Naive thymus-derived CD8-positive, alpha-beta T cell (primary cell): ENCODE measurements at regions not wholly inside any gene's neighbourhood (a gene's known extent, or its start where the extent isn't known, plus 50 kb on each side); places are given as distances from the start of the nearest gene placed in this dataset.

Experiments used
- ATAC-seq, 2 donors: fragments of 150-1000 bp; cut with Tn5 transposase in 1 of 2; sonication (Bioruptor Pico), chemical (Tn5 transposase) in 1 of 2; 1 replicate in 1 of 2; 2 replicates in 1 of 2; pipeline ENCODE4 v1.10.0; 2021; ENCODE audit warnings: mild to moderate bottlenecking in 2 of 2, moderate library complexity in 2 of 2
- POLR2A ChIA-PET: fragments of 350-600 bp; sonication (Branson Sonifier 250); formaldehyde crosslinking; loops from one replicate; lab custom pipeline; 2021; ENCODE audit warnings: antibody characterized with exemption; lab: Charles Lee
- DNase-seq, 10 donors: peaks; one replicate each; pipeline versions ENCODE4 v3.0.0 to v3.0.0-alpha.2; 2020 to 2022
- H3K27ac Mint-ChIP-seq, 10 donors: one replicate each; pipeline ENCODE4 v1.8.0; 2020 to 2022; ENCODE audit warnings: mild to moderate bottlenecking in 10 of 10, mixed read lengths in 10 of 10, moderate library complexity in 4 of 10, inconsistent platforms in 1 of 10
- H3K27me3 Mint-ChIP-seq, 5 donors: one replicate each; pipeline ENCODE4 v1.8.0; 2021 to 2022; ENCODE audit warnings: mixed read lengths in 5 of 5
- H3K36me3 Mint-ChIP-seq, 3 donors: one replicate each; pipeline ENCODE4 v1.8.0; 2020 to 2022; ENCODE audit warnings: mixed read lengths in 3 of 3, mild to moderate bottlenecking in 2 of 3, inconsistent platforms in 1 of 3
- H3K4me1 Mint-ChIP-seq, 4 donors: one replicate each; pipeline ENCODE4 v1.8.0; 2021 to 2022; ENCODE audit warnings: mixed read lengths in 4 of 4
- H3K4me3 Mint-ChIP-seq, 10 donors: one replicate each; pipeline ENCODE4 v1.8.0; 2020 to 2022; ENCODE audit warnings: mild to moderate bottlenecking in 10 of 10, mixed read lengths in 10 of 10, moderate library complexity in 6 of 10, inconsistent platforms in 1 of 10
- H3K9me3 Mint-ChIP-seq, 9 donors: one replicate each; pipeline ENCODE4 v1.8.0; 2020 to 2022; ENCODE audit warnings: mixed read lengths in 9 of 9, mild to moderate bottlenecking in 3 of 9, inconsistent platforms in 1 of 9, moderate library complexity in 1 of 9

- POLR2A ChIA-PET = no interaction called here
Measured at GRCh38 chr18:28816155-28816554, 639.2 kb upstream of the CDH2 start.

GRCh38 chr18:28814365-28814764 lies 637.4 kb upstream of the CDH2 start:
- Mint-ChIP-seq H3K9me3 (peaks cover 0 to 19% (median 5%) of the 10 kb centered on the region in 9 donors), H3K4me3 (no peak overlapping the region), H3K36me3 (no peaks in the 10 kb centered on the region), H3K27me3 (no peaks in the 10 kb centered on the region), H3K4me1 (no peaks in the 10 kb centered on the region), H3K27ac (no peak overlapping the region)
- ATAC-seq (no peak), DNase-seq (no peak)
- POLR2A ChIA-PET = no interaction called here

More at GRCh38 chr18:28816155-28816554, 639.2 kb upstream of the CDH2 start:
- ATAC-seq = no peak
- Mint-ChIP-seq H3K4me1 (no peaks in the 10 kb centered on the region), H3K4me3 (no peak overlapping the region), H3K27me3 (no peaks in the 10 kb centered on the region), H3K9me3 (peaks cover 0 to 22% (median 3%) of the 10 kb centered on the region in 9 donors), H3K36me3 (no peaks in the 10 kb centered on the region), H3K27ac (no peak overlapping the region)
- no peak for DNase-seq

- Mint-ChIP-seq H3K4me1 (no peaks in the 10 kb centered on the region), H3K27ac (no peak overlapping the region), H3K36me3 (peaks cover 0 to 4% (median 0%) of the 10 kb centered on the region in 3 donors), H3K4me3 (no peak overlapping the region), H3K27me3 (no peaks in the 10 kb centered on the region), H3K9me3 (peaks cover 7 to 34% (median 19%) of the 10 kb centered on the region in 9 donors)
- DNase-seq (no peak), ATAC-seq (no peak)
- POLR2A ChIA-PET = no interaction called here
Measured at GRCh38 chr18:28808373-28808772, 631.4 kb upstream of the CDH2 start.

DNA sequence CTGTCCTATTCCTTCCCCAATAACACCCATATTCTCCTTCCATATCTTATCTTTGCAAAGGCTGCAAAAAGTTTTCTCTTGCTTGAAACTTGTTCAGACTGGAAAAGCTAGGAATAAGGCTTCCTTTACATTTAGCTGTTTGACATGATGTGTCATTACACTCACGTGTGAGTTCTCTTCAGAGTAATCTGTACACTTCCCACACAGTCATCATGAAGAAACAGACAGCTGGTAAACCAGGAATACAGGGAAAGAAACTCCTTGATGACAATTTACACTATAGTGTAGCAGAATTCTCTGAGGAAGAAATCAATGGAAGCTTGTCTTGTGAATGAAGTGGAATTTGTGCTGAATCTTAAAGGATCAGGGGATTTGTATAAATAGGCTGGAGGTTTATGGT lies 628.6 kb upstream of the CDH2 start:
- POLR2A ChIA-PET = no interaction called here
- Mint-ChIP-seq H3K9me3 (peaks cover 6 to 32% (median 20%) of the 10 kb centered on the region in 9 donors), H3K27ac (no peak overlapping the region), H3K4me1 (no peaks in the 10 kb centered on the region), H3K4me3 (no peak overlapping the region), H3K27me3 (no peaks in the 10 kb centered on the region), H3K36me3 (peaks cover 0 to 4% (median 0%) of the 10 kb centered on the region in 3 donors)
- ATAC-seq (no peak), DNase-seq (no peak)

- Mint-ChIP-seq H3K36me3 (peaks cover 0 to 4% (median 0%) of the 10 kb centered on the region in 3 donors), H3K4me1 (no peaks in the 10 kb centered on the region), H3K27me3 (no peaks in the 10 kb centered on the region), H3K4me3 (no peak overlapping the region), H3K27ac (no peak overlapping the region), H3K9me3 (peaks cover 7 to 32% (median 20%) of the 10 kb centered on the region in 9 donors)
- ATAC-seq (no peak), DNase-seq (no peak)
- POLR2A ChIA-PET = no interaction called here
Measured at GRCh38 chr18:28804512-28805202, 627.7 kb upstream of the CDH2 start.

DNA sequence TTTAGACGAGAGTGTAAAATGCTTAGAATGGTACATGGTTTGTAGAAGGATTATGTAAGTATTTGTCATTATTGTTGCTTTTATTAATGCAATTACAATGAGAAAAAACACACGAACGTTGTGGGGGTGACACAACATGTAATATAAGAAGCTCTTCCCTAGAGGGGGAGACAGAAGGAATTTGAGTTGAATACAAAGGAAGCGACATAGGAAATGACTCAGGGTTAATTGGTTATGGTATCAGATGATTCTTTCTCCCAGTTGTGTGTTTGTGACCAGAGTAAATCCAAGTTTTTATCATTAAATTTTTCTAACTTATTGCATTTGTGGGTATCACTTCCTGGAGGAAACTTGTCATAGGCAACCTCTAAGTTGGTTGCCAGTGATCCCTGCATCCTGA lies 625.6 kb upstream of the CDH2 start:
- ATAC-seq (no peak), DNase-seq (no peak)
- POLR2A ChIA-PET = no interaction called here
- H3K4me3 Mint-ChIP-seq = no peak overlapping the region
- H3K27me3 Mint-ChIP-seq = no peaks in the 10 kb centered on the region
- no peaks in the 10 kb centered on the region for H3K4me1 Mint-ChIP-seq
- no peak overlapping the region for H3K27ac Mint-ChIP-seq
- H3K36me3 Mint-ChIP-seq = no peaks in the 10 kb centered on the region
- peaks cover 4 to 27% (median 12%) of the 10 kb centered on the region in 9 donors for H3K9me3 Mint-ChIP-seq

DNA sequence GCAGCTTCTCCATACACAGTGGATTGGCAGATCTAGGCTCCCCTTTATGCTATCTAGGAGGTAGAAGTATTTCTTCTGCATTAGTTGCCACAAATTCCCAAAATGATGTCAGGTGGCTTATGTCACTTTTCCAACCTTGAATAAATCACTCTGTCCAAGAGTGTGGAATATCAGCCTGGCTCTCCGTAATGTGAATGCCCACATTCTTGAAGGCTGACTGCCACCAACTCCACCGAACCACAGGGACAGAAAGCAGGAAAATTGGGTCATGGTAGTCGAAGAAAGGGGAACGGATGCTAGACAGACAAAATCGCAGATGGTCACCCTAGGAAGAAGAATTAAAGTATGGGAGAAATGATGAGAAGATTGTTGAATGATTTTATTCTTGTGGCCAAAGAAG lies 624.9 kb upstream of the CDH2 start:
- DNase-seq (no peak), ATAC-seq (no peak)
- Mint-ChIP-seq H3K36me3 (no peaks in the 10 kb centered on the region), H3K4me1 (no peaks in the 10 kb centered on the region), H3K27ac (no peak overlapping the region), H3K9me3 (peaks cover 2 to 23% (median 12%) of the 10 kb centered on the region in 9 donors), H3K4me3 (no peak overlapping the region), H3K27me3 (no peaks in the 10 kb centered on the region)
- POLR2A ChIA-PET = no interaction called here

DNA sequence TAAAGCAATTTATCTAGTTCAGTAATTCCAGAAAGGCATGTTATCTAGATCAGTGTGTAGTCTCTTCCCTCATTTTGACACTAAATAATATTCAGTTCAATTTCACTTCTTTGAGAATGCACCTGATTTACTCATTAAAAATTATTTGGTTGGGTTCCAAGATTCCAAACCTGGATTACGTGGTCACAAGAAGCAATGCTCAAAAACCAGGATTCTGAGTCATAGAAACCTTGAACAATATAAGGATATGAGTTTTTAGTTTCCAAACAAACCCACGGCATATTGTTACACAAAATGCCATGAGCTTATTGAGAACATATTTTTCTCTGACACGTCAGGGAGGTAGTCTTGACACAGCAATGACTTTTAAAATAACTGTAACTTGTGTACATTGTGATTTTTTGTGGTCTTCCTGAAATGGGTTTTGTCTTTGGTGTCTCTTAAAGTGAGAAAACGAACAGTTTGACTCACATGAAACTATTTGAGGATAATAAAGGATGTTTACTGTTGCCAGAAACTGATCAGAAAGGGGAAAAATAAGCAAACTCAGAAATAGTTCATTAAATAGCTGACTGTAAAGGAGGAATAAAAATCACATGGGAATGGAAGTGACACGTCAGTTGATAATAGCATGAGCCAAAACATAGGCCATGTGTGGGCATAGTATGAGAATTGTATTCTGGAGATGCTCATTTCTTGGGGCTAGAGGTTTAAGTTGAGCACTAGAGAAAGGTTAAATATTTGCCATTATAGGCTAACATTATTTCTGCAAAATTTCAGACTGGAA lies 617.7 kb upstream of the CDH2 start:
- ATAC-seq (no peak), DNase-seq (no peak)
- Mint-ChIP-seq H3K36me3 (no peaks in the 10 kb centered on the region), H3K27me3 (peaks cover 0 to 3% (median 0%) of the 10 kb centered on the region in 5 donors), H3K9me3 (peaks cover 0 to 19% (median 5%) of the 10 kb centered on the region in 9 donors), H3K4me1 (peaks cover 0 to 4% (median 0%) of the 10 kb centered on the region in 4 donors), H3K27ac (no peak overlapping the region), H3K4me3 (no peak overlapping the region)
- POLR2A ChIA-PET = no interaction called here

- H3K36me3 Mint-ChIP-seq = no peaks in the 10 kb centered on the region
- peaks cover 0 to 18% (median 5%) of the 10 kb centered on the region in 9 donors for H3K9me3 Mint-ChIP-seq
- ATAC-seq = no peak
- no peak overlapping the region for H3K27ac Mint-ChIP-seq
- peaks cover 0 to 4% (median 0%) of the 10 kb centered on the region in 4 donors for H3K4me1 Mint-ChIP-seq
- no peak overlapping the region for H3K4me3 Mint-ChIP-seq
- peaks cover 0 to 3% (median 0%) of the 10 kb centered on the region in 5 donors for H3K27me3 Mint-ChIP-seq
- no peak for DNase-seq
- POLR2A ChIA-PET = no interaction called here
Measured at GRCh38 chr18:28793901-28794300, 617.0 kb upstream of the CDH2 start.

DNA sequence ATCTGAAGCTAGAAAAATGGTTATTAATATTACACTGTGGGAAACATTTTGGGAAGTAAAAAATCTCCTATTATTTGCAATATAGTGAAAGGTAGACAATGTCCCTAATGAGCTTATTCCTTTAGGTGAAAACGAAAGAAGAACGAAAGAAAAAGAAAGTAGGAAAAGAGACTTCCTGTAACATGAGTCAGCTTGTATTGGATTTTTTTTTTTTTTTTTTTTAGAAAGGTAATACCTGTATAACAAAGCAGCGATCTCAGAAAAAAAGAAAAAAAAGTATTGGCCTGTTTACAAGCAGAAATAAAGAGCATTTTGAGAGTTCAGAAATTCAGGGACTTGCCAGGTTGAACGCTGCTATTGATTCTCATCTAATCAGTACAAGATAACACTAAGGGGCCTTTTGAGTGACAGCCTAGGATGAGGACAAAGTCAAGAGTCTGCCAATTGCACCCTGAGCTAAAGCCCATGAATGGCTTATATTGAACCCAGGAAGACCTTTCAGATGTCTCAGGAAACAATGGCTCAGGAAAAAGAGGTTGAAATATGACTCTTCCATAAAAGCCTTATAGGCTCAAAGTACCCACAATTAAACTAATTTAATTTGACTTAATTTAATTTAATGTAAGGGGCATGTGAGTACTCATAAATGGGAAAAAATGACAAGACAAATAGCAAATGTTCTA lies 615.6 kb upstream of the CDH2 start:
- Mint-ChIP-seq H3K36me3 (no peaks in the 10 kb centered on the region), H3K4me1 (peaks cover 0 to 4% (median 0%) of the 10 kb centered on the region in 4 donors), H3K27ac (no peak overlapping the region), H3K4me3 (no peak overlapping the region), H3K27me3 (peaks cover 0 to 3% (median 0%) of the 10 kb centered on the region in 5 donors), H3K9me3 (peaks cover 0 to 14% (median 5%) of the 10 kb centered on the region in 9 donors)
- ATAC-seq (no peak), DNase-seq (no peak)
- POLR2A ChIA-PET = no interaction called here

DNA sequence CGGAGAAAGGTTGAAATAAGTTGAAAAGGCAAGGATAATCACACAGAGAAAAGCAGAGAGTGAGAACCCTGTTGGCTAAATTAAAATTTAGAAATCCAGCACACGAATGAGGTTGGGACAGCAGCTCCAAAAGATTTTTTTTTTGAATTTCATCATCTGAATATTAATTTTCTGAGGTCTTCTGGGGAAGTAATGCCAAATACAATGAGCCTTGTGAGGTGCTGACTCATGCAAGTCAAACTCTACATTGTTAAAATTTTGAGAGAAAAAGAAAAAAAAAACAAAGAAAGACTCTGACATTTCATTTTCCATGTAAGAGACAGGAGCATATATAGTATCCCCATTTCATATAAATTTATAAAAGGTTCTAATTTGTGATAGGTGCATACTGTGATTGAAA lies 614.2 kb upstream of the CDH2 start:
- ATAC-seq (no peak), DNase-seq (no peak)
- H3K27ac Mint-ChIP-seq = no peak overlapping the region
- H3K27me3 Mint-ChIP-seq = peaks cover 0 to 3% (median 0%) of the 10 kb centered on the region in 5 donors
- peaks cover 0 to 14% (median 2%) of the 10 kb centered on the region in 9 donors for H3K9me3 Mint-ChIP-seq
- no peak overlapping the region for H3K4me3 Mint-ChIP-seq
- POLR2A ChIA-PET = no interaction called here
- peaks cover 0 to 4% (median 0%) of the 10 kb centered on the region in 4 donors for H3K4me1 Mint-ChIP-seq
- H3K36me3 Mint-ChIP-seq = no peaks in the 10 kb centered on the region

DNA sequence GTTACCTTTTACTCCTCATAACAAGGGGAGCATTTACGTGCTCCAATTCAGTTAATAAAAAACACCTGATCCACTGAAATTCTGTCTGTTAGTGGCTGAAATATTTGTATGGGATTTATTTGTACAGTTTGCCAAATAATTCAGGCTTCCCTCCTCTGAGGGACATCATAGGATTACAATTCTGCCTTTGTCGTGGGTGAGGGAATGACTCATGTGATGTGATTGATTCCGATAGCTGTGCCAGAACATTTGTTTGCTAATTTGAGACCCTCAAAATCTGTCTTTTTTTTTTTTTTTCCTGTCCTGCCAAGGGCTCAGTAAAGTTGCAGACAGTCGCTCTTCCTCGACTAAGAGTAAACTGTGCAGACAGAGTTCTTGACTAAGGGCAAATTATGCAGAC lies 612.6 kb upstream of the CDH2 start:
- Mint-ChIP-seq H3K27ac (no peak overlapping the region), H3K9me3 (peaks cover 0 to 8% (median 0%) of the 10 kb centered on the region in 9 donors), H3K4me3 (no peak overlapping the region), H3K36me3 (no peaks in the 10 kb centered on the region), H3K4me1 (peaks cover 0 to 2% (median 0%) of the 10 kb centered on the region in 4 donors), H3K27me3 (peaks cover 0 to 3% (median 0%) of the 10 kb centered on the region in 5 donors)
- POLR2A ChIA-PET = no interaction called here
- ATAC-seq = no peak
- DNase-seq = no peak

- H3K27ac Mint-ChIP-seq = no peak overlapping the region
- no peak overlapping the region for H3K4me3 Mint-ChIP-seq
- H3K36me3 Mint-ChIP-seq = no peaks in the 10 kb centered on the region
- POLR2A ChIA-PET = no interaction called here
- peaks cover 0 to 8% (median 0%) of the 10 kb centered on the region in 4 donors for H3K4me1 Mint-ChIP-seq
- H3K27me3 Mint-ChIP-seq = peaks cover 0 to 3% (median 0%) of the 10 kb centered on the region in 5 donors
- no peak for ATAC-seq
- peaks cover 0 to 10% (median 0%) of the 10 kb centered on the region in 9 donors for H3K9me3 Mint-ChIP-seq
- DNase-seq = no peak
Measured at GRCh38 chr18:28786926-28787325, 610.0 kb upstream of the CDH2 start.
